ENCODE measurements at regions not wholly inside any gene's neighbourhood (a gene's known extent, or its start where the extent isn't known, plus 50 kb on each side); places are given as distances from the start of the nearest gene placed in this dataset.
A peak's percentile ranks its signal among the peaks of the same experiment; 100 is the strongest.

GRCh38 chr4:125714845-125715244, 400.1 kb downstream of the FAT4 start:
- DNase-seq: no peak
- in situ Hi-C loops (cut with MboI; ENCODE audit: low pct_unique_long_range_greater_than_20kb, low sequenced_read_pairs): no loop called here

DNA sequence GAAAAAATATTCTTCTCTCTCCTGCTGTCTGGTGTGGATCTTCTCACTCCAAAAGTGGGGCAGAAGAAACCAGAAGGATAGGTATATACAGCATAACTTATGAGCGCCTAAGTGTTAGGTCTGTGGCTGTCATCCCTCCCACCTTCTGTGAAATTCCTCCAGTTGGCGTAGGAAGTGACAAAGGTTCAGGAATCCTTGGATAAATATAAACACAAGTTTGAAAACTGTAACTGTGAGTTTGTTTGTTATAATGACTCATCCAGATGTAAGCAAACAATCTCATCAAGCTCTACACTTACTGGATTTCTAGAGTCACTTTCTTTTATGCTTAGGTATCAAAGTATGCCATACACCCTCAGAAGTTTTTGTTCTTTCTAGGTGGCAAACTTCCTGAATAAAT, 405.2 kb downstream of the FAT4 start:
- in situ Hi-C loops (cut with MboI; ENCODE audit: low pct_unique_long_range_greater_than_20kb, low sequenced_read_pairs): no loop called here
- no peak for DNase-seq

DNA sequence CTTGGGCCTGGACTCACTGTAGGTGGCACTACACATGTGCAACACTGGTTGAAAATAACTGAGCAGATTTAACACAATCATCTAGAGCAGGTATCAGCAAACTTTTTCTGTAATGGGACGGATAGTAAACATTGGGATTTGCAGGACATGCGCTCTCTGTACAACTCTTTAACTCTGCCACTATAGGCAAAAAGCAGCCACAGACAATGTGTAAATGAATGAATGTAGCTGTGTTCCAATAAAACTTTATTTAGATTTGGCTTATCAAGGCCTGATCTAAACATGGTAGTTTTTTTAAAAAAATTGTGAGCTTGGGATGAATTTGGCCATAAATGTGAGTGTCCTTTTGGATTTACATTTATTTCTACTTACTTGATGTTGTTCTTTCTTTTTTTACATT, 407.3 kb downstream of the FAT4 start:
- in situ Hi-C loops (cut with MboI; ENCODE audit: low pct_unique_long_range_greater_than_20kb, low sequenced_read_pairs): no loop called here
- DNase-seq: no peak

DNA sequence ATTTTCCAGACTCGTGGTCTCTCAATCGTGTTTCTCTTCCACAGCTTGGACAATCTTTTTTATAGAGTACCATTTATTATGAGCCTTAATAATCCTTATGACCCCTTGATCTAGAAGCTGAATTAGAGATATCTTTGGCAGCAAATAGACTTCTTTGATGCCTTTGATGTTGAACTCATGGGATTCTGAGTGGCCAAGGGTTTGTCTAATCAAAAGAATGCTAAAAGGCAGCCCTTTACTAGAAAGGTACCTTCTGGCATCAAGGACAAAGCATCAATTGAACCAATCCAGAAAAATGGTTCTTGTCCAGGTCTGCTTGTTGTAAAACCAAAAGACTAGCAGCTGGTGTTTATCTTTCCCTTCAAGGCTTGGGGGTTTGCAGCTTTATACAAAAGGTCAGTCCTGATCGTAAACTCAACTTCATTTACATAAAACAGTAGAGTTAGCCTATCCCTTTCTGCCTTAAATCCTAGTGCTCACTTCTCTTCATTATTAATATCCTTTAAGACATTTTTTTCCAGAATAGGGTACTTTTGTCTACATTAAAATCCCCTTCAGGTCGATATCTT, 411.3 kb downstream of the FAT4 start:
- in situ Hi-C loops (cut with MboI; ENCODE audit: low pct_unique_long_range_greater_than_20kb, low sequenced_read_pairs): no loop called here

DNA sequence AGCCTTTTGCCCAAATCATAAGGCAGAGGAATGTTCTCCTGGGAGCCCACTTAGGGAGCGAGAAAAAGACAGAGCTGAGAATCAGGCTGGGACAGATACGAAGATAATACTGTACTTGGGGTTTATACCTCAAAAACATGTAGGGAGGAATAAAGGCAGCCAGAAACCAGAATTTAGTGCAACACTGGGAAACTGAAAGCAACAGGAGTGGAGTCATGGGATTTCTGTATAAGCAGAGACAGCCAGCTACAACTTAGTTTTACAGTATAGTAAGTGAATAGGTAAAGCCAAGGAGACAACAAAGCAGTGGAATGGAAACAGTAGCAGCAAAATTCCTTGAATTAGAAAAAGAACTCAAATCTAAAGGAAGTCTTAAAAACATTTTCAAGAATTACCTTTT, 413.2 kb downstream of the FAT4 start:
- in situ Hi-C loops (cut with MboI; ENCODE audit: low pct_unique_long_range_greater_than_20kb, low sequenced_read_pairs): no loop called here
- DNase-seq: no peak

More for the DNA sequence above, 411.3 kb downstream of the FAT4 start:
- DNase-seq: no peak

DNA sequence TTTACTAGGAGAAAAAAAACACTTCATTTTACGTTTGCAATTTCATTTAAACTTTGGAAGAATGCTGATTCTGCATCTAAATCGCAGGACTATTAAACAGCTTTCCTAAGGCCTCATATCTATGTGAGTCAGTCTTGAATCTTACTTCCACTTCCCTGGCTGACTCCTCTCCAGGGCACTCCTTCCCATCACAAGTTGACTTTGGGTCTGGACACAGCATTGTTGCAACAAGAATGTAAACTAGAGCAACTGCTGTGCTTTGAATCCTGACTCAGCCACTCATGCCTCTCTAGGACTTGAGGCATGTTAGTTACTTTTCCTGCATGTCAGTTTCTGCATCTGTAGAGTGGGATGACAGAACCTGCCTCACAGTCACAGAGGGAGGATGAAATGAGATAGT, 413.8 kb downstream of the FAT4 start:
- DNase-seq: no peak

DNA sequence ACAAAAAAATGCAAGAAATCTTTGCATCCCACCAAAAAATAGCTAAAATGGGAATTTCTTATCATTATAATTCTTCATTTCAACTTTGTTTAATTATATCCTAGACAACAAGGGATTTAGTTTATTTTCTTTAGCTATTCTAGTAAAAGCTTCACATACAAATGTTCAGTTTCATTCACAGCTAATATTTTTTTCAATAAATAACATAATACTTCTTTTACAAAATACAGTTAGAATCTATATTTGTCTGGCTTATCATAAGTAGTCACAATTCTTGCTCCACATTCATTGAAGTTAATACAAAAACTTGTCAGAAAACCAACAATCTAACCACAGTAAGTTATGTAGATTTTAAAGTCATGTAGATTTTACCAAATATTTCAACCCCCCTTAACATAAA, 414.4 kb downstream of the FAT4 start:
- DNase-seq: no peak
- in situ Hi-C loops (cut with MboI; ENCODE audit: low pct_unique_long_range_greater_than_20kb, low sequenced_read_pairs): no loop called here

More for the DNA sequence above, 413.8 kb downstream of the FAT4 start:
- in situ Hi-C loops (cut with MboI; ENCODE audit: low pct_unique_long_range_greater_than_20kb, low sequenced_read_pairs): no loop called here

DNA sequence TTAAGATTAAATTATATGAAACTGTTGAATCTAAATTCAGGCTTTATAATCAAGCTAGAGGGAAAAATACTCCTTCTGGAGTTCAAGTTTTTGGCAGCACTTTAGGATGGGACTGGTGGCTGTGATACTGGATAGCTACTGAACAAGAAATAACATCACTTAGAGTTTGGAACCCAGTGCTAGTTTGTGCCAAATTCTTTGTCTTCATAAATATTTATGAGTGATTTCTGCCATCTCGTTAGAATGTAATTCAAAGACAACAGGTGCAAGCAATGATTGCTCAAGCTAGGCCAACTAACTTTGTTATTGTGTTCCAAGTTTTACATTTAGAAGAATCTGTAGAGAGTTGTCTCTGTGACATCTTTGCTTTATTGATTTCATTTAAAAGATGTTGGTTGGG, 417.9 kb downstream of the FAT4 start:
- DNase-seq: no peak
- in situ Hi-C loops (cut with MboI; ENCODE audit: low pct_unique_long_range_greater_than_20kb, low sequenced_read_pairs): no loop called here

DNA sequence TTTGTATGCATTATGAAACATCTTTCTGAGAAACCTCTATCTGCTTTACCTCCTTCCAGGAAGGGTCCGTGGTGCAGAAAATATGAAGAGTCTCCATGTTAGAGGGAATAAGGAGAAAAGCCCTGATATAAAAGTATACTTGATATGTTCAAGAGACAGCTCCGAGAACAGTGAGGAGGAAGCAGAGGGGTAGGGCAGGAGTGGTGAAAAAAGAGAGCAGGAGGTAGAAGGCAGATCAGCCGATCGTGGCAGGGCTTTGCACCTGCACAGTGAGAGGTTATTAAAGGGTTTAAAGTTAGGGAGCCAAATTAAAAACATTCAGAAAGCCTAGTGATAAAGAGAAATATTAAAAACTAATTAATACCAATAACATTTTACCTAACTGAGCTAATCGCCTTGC, 419.7 kb downstream of the FAT4 start:
- in situ Hi-C loops (cut with MboI; ENCODE audit: low pct_unique_long_range_greater_than_20kb, low sequenced_read_pairs): no loop called here
- DNase-seq: no peak

GRCh38 chr4:125735102-125735501, 420.3 kb downstream of the FAT4 start:
- in situ Hi-C loops (cut with MboI; ENCODE audit: low pct_unique_long_range_greater_than_20kb, low sequenced_read_pairs): no loop called here
- no peak for DNase-seq

- no peak for DNase-seq
Measured at GRCh38 chr4:125736057-125736456, 421.3 kb downstream of the FAT4 start.

DNA sequence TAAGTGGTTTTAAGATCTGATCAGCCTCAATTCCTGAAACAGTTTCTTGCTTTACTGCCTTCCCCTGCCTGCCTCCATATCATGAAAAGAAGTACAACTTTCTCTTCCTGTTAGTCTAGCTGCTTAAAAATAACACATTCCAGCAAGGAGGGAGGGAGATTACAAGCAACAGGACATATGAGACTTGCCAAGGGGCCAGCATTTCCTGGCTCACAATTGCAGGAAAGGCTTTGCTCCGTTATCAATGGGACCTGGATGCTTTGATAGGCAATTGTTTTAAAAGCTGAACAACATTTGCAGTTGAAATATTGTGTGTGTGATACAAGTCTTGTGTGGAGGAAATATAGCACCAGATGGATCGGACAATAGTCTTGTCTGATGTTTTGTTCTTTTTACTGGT, 425.0 kb downstream of the FAT4 start:
- DNase-seq: no peak
- in situ Hi-C loops (cut with MboI; ENCODE audit: low pct_unique_long_range_greater_than_20kb, low sequenced_read_pairs): no loop called here

More at GRCh38 chr4:125736057-125736456, 421.3 kb downstream of the FAT4 start:
- in situ Hi-C loops (cut with MboI; ENCODE audit: low pct_unique_long_range_greater_than_20kb, low sequenced_read_pairs): no loop called here

DNA sequence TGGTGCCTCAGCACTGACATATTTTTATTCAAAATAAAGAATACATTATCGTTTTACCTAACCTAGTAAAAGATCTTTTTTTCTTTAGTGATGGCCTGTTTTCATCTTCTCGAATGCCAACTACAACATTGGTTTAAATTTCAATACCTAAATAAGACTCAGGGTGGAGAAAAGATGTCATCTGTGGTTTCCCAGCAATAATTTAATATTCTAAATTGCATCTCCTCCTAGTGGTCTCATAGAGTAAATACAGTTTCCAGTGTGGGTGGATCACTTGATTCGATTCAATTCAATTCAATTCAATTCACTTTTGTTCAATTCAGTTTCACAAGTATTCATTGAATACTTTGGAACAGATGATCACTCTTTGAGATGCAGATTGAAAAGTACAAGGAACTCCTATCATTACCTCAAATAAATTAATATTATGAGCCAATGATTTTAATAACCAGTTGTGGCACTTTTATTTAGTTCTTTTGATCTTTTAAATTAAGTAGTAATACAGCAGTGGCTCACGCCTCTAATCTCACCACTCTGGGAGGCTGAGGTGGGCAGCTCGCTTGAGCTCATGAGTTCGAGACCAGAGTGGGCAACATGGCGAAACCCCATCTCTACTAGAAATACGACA, 427.2 kb downstream of the FAT4 start:
- in situ Hi-C loops (cut with MboI; ENCODE audit: low pct_unique_long_range_greater_than_20kb, low sequenced_read_pairs): no loop called here
- DNase-seq: peak; percentile 24

- in situ Hi-C loops (cut with MboI; ENCODE audit: low pct_unique_long_range_greater_than_20kb, low sequenced_read_pairs): no loop called here
- no peak for DNase-seq
Measured at GRCh38 chr4:125744891-125745364, 430.2 kb downstream of the FAT4 start.

DNA sequence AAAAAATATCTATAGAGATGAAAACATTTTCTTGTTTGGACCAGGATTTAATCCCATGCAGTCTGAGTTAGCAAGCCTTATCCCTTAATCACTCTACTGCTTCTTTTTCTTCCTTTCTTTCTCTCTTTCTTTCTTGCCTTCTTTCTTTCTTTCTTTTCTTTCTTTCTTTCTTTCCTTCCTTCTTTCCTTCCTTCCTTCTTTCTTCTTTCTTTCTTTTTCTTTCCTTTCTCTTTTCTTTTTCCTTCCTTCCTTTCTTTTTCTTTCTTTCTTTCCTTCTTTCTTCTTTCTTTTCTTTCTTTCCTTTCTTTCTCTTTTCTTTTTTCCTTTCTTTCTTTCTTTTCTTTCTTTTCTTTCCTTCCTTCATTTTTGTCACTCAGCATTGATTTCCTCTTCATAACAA, 434.6 kb downstream of the FAT4 start:
- in situ Hi-C loops (cut with MboI; ENCODE audit: low pct_unique_long_range_greater_than_20kb, low sequenced_read_pairs): no loop called here
- no peak for DNase-seq

GRCh38 chr4:125750399-125750798, 435.6 kb downstream of the FAT4 start:
- in situ Hi-C loops (cut with MboI; ENCODE audit: low pct_unique_long_range_greater_than_20kb, low sequenced_read_pairs): no loop called here
- DNase-seq: no peak

- DNase-seq: no peak
- in situ Hi-C loops (cut with MboI; ENCODE audit: low pct_unique_long_range_greater_than_20kb, low sequenced_read_pairs): no loop called here
Measured at GRCh38 chr4:125750828-125751466, 436.2 kb downstream of the FAT4 start.

- in situ Hi-C loops (cut with MboI; ENCODE audit: low pct_unique_long_range_greater_than_20kb, low sequenced_read_pairs): no loop called here
- no peak for DNase-seq
Measured at GRCh38 chr4:125758438-125758837, 443.7 kb downstream of the FAT4 start.

GRCh38 chr4:125760201-125760819, 445.6 kb downstream of the FAT4 start:
- in situ Hi-C loops (cut with MboI; ENCODE audit: low pct_unique_long_range_greater_than_20kb, low sequenced_read_pairs): no loop called here
- no peak for DNase-seq

DNA sequence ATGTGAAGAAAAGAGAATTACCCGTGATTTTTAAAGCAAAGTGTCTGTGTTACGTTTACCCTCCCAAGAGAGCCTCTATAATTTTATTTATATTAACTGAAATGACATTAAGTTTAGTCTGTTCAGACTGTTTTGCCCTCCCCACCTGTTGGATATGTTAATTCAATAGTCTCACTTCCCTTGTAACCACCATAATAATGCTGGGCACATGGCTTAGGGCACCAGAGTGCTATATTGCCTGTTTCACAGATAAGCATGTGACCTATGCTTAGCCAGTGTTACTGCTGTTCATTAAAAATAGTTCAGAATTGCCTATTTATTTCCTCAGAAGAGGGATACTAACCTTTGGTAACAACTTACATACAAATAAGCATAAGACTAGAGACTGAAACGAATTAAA, 446.2 kb downstream of the FAT4 start:
- no peak for DNase-seq
- in situ Hi-C loops (cut with MboI; ENCODE audit: low pct_unique_long_range_greater_than_20kb, low sequenced_read_pairs): no loop called here
